ENCODE measurements at regions not wholly inside any gene's neighbourhood (a gene's known extent, or its start where the extent isn't known, plus 50 kb on each side); places are given as distances from the start of the nearest gene placed in this dataset.

- no peak for TF ChIP-seq CTCF (conservative IDR thresholded peaks at IDR 0.05)
- TF ChIP-seq EZH2 (IDR thresholded peaks at IDR 0.05; ENCODE audit: low read depth): no peak
Measured at GRCh38 chr6:139954463-139955071, 580.1 kb upstream of the CITED2 start.

All from PC-9 (cell line).